ENCODE measurements at regions not wholly inside any gene's neighbourhood (a gene's known extent, or its start where the extent isn't known, plus 50 kb on each side); places are given as distances from the start of the nearest gene placed in this dataset.

GRCh38 chr13:90891329-90891728 lies 456.2 kb upstream of the MIR17HG start:
- TF ChIP-seq CTCF (IDR thresholded peaks at IDR 0.05), result no peak
- TF ChIP-seq POLR2A (IDR thresholded peaks at IDR 0.05), result no peak
- no peak for TF ChIP-seq EP300 (IDR thresholded peaks at IDR 0.05)

Measured in ovary (tissue), 3 donors.